Cardiac septum (tissue), 1 donor: ENCODE measurements at regions not wholly inside any gene's neighbourhood (a gene's known extent, or its start where the extent isn't known, plus 50 kb on each side); places are given as distances from the start of the nearest gene placed in this dataset.
"Not testable (repeated sequence)": the region's sequence is repeated elsewhere in the genome, so short reads cannot be mapped to it uniquely, and the experiment has no call there.

Experiments used
- DNase-seq: peaks from one replicate; pipeline ENCODE4 v3.0.0-alpha.2; 2020; ENCODE audit warnings: low spot score
- intact Hi-C: fragments of 100-400 bp; cut with DNase I; formaldehyde crosslinking; loops from one replicate; pipeline ENCODE4 v1.14.0; 2022
- donor health status: DM: no; HTN: no; CAD: no.

DNA sequence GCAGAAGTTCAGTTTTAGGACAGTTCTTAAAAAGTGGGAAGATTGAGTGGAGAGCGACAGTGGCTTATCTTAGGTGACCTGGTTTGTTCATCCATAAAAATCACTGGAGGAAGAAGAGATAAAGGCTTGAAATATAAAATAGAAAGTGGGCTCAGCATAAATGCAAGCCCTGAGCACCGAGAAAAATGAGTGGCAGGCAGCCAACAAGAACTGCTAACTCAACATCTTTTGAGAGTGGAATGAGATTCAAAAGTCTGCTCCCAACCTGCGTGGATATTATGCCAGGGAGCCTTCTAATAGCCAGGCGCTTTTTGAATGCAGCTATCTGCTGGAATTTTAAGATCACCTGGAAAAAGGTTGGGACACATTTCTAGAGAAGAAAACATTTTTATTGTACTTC lies 666.5 kb downstream of the FLRT2 start:
- no peak for DNase-seq
- intact Hi-C loops: no loop called here

DNA sequence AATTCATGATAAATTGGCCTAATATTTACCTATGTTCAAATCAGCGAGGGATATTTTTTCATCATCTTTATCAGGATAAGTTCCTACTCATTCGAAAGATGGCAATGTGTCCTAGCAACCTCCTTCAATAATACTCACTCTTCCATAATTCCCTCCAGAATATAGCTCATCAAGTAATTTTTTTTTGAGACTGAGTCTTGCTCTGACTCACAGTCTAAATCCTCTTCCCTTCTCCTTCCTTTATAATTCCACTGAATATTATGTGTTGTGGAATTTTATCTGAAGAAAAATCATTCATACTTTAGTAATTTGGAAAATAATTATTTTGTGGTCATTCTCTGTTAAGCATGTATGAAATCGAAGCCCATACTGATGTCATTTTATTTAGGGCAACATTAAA lies 663.8 kb downstream of the FLRT2 start:
- no peak for DNase-seq
- intact Hi-C loops: no loop called here

GRCh38 chr14:86179980-86180379 lies 650.0 kb downstream of the FLRT2 start:
- intact Hi-C loops: no loop called here
- DNase-seq: no peak

GRCh38 chr14:86168371-86168770 lies 638.4 kb downstream of the FLRT2 start:
- intact Hi-C loops: no loop called here
- no peak for DNase-seq

GRCh38 chr14:86166541-86166940 lies 636.6 kb downstream of the FLRT2 start:
- DNase-seq: no peak
- intact Hi-C loops: no loop called here

- intact Hi-C loops: no loop called here
- no peak for DNase-seq
Measured at GRCh38 chr14:86153480-86153879, 623.5 kb downstream of the FLRT2 start.

- intact Hi-C loops: no loop called here
- no peak for DNase-seq
Measured at GRCh38 chr14:86143248-86143647, 613.3 kb downstream of the FLRT2 start.

- intact Hi-C loops: no loop called here
- no peak for DNase-seq
Measured at GRCh38 chr14:86141966-86142365, 612.0 kb downstream of the FLRT2 start.

DNA sequence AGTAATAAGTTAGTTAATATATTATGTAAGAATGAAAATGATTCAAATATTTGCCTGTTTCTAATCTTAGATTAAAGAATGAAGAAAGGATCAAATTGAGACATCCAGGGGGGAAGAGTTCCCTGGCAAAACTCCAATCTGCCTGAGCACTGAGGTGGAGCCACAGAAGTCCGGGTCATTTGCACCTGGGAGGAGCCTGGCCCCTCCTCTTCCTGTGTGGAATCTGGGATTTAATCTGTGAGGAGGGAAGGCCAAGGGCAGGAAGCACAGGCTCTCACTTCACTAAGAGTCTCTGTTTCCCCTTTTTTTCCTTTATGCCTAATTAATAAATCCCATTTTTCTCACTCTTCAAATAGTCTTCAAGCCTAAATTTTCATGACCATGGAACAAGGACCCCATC lies 599.5 kb downstream of the FLRT2 start:
- no peak for DNase-seq
- intact Hi-C loops: no loop called here

DNA sequence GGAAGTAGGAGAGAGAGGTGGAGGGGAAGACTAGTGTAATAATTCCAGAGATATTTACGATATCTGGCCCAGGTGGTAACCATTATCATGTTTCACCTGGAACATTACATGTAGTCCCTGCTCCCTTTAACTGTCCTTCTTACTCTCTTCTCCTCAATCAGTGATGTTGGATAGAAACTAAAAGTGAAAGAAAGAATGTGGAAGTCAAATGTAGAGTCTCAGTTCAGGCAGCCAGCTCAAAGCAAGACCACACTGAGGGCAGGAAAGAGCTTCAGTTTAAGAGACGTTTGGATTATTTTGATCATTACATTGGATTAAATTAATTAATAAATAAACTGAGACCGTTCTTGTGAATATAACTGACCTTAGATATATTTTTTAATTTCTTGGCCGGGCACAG lies 594.4 kb downstream of the FLRT2 start:
- intact Hi-C loops: no loop called here

GRCh38 chr14:86115972-86116371 lies 586.0 kb downstream of the FLRT2 start:
- DNase-seq: no peak
- intact Hi-C loops: no loop called here

More for the DNA sequence above, 594.4 kb downstream of the FLRT2 start:
- no peak for DNase-seq

DNA sequence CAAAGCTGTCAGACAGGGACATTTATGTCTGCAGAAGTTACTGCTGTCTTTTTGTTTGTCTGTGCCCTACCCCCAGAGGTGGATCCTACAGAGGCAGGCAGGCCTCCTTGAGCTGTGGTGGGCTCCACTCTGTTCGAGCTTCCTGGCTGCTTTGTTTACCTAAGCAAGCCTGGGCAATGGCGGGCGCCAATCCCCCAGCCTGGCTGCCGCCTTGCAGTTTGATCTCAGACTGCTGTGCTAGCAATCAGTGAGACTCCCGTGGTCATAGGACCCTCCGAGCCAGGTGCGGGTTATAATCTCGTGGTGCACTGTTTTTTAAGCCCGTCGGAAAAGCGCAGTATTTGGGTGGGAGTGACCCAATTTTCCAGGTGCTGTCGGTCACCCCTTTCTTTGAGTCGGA lies 580.9 kb downstream of the FLRT2 start:
- intact Hi-C loops, DNase-seq: not testable (repeated sequence)

- no peak for DNase-seq
Measured at GRCh38 chr14:86104691-86105265, 574.8 kb downstream of the FLRT2 start.

DNA sequence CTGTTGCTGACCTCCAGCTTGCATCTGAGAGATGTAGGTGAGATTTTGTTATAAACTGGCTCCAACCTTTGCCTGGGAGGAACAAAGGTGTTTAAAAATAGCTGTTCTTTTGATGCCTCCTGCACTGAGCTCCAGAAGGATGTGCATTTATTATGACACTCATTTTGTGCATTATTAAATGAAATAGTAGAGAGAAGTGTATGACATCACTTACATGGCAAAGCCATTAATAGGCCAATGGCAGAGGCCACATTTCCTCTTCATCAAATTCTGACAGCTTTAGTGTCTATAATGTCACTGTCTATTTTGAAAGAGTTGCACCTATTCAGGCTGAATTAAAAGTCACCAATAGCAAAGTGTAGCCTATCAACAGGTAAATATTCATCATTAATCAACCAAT lies 564.6 kb downstream of the FLRT2 start:
- intact Hi-C loops: no loop called here
- DNase-seq: no peak

More at GRCh38 chr14:86104691-86105265, 574.8 kb downstream of the FLRT2 start:
- intact Hi-C loops: no loop called here

- DNase-seq: no peak
- intact Hi-C loops: no loop called here
Measured at GRCh38 chr14:86091811-86092210, 561.9 kb downstream of the FLRT2 start.

DNA sequence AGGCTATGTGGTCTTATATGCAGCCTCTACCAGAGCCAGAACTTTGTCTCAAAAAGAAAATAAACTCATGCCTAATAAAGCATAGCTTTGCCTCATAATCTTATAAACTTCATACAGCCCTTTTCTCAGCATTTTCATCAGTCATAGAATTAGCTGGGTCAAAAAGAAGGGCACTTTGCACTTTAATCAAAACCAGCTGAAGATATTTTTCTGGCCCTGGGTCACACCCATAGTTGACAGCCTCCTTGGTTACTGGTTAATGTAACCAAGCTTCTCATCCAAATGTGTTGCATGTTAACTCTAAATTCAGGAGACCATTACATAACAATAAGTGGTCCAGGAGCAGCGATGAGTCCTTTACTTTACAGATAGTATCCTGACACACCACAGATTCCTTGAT lies 558.2 kb downstream of the FLRT2 start:
- intact Hi-C loops: no loop called here
- no peak for DNase-seq

DNA sequence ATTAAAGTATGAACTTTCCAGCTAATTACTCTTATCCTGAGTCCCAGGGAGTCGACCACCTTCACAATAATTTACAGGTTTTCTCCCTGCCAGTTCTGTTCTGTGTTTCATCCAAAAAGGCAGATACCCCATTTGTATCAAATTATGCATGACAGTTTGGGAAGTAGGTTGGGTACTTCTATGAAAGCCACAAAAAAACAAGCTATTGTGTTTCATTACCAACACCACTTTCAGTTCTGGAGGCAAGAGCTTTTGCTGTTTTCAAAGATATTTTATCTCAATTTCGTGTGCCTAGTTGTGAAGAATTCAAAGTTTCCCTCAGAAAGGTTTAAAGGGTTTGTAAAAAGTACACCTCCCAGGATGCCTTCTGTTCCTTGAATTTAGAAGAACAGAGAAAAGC lies 557.4 kb downstream of the FLRT2 start:
- DNase-seq: no peak
- intact Hi-C loops: no loop called here

GRCh38 chr14:86086962-86087361 lies 557.0 kb downstream of the FLRT2 start:
- intact Hi-C loops: no loop called here
- no peak for DNase-seq

GRCh38 chr14:86084097-86084496 lies 554.2 kb downstream of the FLRT2 start:
- intact Hi-C loops: no loop called here
- DNase-seq: no peak

GRCh38 chr14:86083616-86084015 lies 553.7 kb downstream of the FLRT2 start:
- DNase-seq: no peak
- intact Hi-C loops: no loop called here

DNA sequence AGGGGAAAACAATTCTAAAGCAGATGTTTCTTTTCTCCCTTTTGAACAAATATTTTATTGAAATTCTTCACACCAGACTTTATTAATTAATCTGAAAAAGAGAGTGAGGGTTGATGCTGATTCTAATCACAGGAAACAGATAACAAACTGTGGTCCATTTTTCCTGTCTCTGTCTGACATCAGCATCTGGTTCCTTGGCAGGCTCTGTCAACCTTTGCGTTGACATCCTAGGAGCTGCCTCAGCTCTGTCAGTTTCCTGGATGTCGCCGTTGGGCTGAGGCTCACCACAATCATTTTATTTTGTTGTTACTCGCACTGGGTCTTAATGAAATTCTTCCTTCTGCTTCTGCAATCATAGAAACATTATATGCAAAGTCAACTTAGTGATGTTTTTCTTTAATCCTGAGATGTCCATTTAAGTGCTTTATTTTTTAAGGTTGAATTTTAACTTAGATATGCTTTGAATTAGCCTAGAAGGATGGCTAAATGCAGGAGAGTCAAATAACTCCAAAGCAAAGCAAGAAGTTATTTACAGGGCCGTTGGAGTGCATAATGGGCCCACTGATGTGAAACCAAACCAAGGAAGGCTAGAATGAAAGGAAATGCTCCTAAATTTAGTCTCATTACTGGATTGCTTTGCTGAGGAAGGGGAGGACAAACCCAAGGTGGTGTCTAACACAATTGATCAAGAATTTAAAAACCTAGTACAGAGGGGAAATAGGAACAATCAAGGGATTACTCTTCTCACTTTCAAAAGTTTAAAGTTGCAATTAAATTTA lies 542.4 kb downstream of the FLRT2 start:
- DNase-seq: no peak
- intact Hi-C loops: no loop called here

DNA sequence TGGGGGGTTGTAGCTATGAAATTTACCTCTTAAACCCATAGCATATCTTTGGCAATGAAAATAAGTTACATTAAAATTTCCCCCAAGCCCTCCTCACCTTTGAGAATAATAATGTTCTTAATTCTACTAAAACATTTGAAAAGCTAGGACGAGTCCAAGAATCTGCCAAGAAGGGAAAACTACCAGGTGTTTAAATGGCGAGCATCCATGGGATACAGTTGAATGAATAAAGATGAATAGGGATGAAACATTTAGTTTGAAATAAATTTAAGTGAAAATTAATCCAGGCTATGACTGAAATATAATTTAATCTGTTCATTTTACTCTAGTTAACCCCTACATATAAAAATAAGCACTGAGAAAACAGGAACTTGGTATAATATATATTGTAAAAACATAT lies 536.7 kb downstream of the FLRT2 start:
- intact Hi-C loops: no loop called here
- no peak for DNase-seq
